T-helper 1 cell treated with Interleukin-12 subunit alpha and Interleukin-12 subunit beta and Interleukin-4 antibody, amounts not matched to agents 30 μg/mL and 1 μg/mL, for 36 hours (primary cell): ENCODE measurements at regions not wholly inside any gene's neighbourhood (a gene's known extent, or its start where the extent isn't known, plus 50 kb on each side); places are given as distances from the start of the nearest gene placed in this dataset.

Source experiments
- H3K27ac Mint-ChIP-seq: one replicate; pipeline ENCODE4 v1.8.0; 2021; ENCODE audit warnings: mild to moderate bottlenecking, mixed read lengths
- H3K27me3 Mint-ChIP-seq: one replicate; pipeline ENCODE4 v1.8.0; 2021; ENCODE audit warnings: low read depth, mixed read lengths
- H3K36me3 Mint-ChIP-seq: one replicate; pipeline ENCODE4 v1.8.0; 2021; ENCODE audit warnings: low read depth, mixed read lengths
- H3K4me1 Mint-ChIP-seq: one replicate; pipeline ENCODE4 v1.8.0; 2021; ENCODE audit warnings: low read depth, mixed read lengths
- H3K4me3 Mint-ChIP-seq: one replicate; pipeline ENCODE4 v1.8.0; 2021; ENCODE audit warnings: mild to moderate bottlenecking, moderate library complexity, mixed read lengths
- H3K9me3 Mint-ChIP-seq: one replicate; pipeline ENCODE4 v1.8.0; 2021; ENCODE audit warnings: mixed read lengths

GRCh38 chr13:34108410-34108809 lies 290.5 kb downstream of the RFC3 start:
- H3K27ac Mint-ChIP-seq: no peak overlapping the region
- H3K27me3 Mint-ChIP-seq: no peaks in the 10 kb centered on the region
- H3K9me3 Mint-ChIP-seq: peaks cover 14% of the 10 kb centered on the region
- no peaks in the 10 kb centered on the region for H3K4me1 Mint-ChIP-seq
- H3K4me3 Mint-ChIP-seq: no peak overlapping the region
- no peaks in the 10 kb centered on the region for H3K36me3 Mint-ChIP-seq

GRCh38 chr13:34114581-34114980 lies 296.6 kb downstream of the RFC3 start:
- H3K4me1 Mint-ChIP-seq: no peaks in the 10 kb centered on the region
- no peaks in the 10 kb centered on the region for H3K36me3 Mint-ChIP-seq
- no peak overlapping the region for H3K4me3 Mint-ChIP-seq
- H3K27me3 Mint-ChIP-seq: no peaks in the 10 kb centered on the region
- H3K9me3 Mint-ChIP-seq: no peaks in the 10 kb centered on the region
- no peak overlapping the region for H3K27ac Mint-ChIP-seq

- Mint-ChIP-seq H3K9me3 (no peaks in the 10 kb centered on the region), H3K27ac (no peak overlapping the region), H3K36me3 (no peaks in the 10 kb centered on the region), H3K4me3 (no peak overlapping the region), H3K27me3 (no peaks in the 10 kb centered on the region), H3K4me1 (no peaks in the 10 kb centered on the region)
These were observed 298.7 kb downstream of the RFC3 start for GRCh38 chr13:34116651-34117050.

- Mint-ChIP-seq H3K4me3 (no peak overlapping the region), H3K9me3 (no peaks in the 10 kb centered on the region), H3K4me1 (no peaks in the 10 kb centered on the region), H3K27ac (no peak overlapping the region), H3K27me3 (no peaks in the 10 kb centered on the region), H3K36me3 (no peaks in the 10 kb centered on the region)
These were observed 306.8 kb downstream of the RFC3 start for GRCh38 chr13:34124666-34125306.

- no peak overlapping the region for H3K27ac Mint-ChIP-seq
- no peaks in the 10 kb centered on the region for H3K4me1 Mint-ChIP-seq
- no peak overlapping the region for H3K4me3 Mint-ChIP-seq
- H3K9me3 Mint-ChIP-seq: no peaks in the 10 kb centered on the region
- H3K27me3 Mint-ChIP-seq: no peaks in the 10 kb centered on the region
- H3K36me3 Mint-ChIP-seq: no peaks in the 10 kb centered on the region
These were observed 309.6 kb downstream of the RFC3 start for GRCh38 chr13:34127523-34127922.

- Mint-ChIP-seq H3K4me3 (no peak overlapping the region), H3K36me3 (no peaks in the 10 kb centered on the region)
These were observed 310.7 kb downstream of the RFC3 start for GRCh38 chr13:34128661-34129060.

GRCh38 chr13:34129436-34129835 lies 311.5 kb downstream of the RFC3 start:
- H3K27ac Mint-ChIP-seq: no peak overlapping the region
- no peaks in the 10 kb centered on the region for H3K9me3 Mint-ChIP-seq
- no peaks in the 10 kb centered on the region for H3K4me1 Mint-ChIP-seq
- H3K36me3 Mint-ChIP-seq: no peaks in the 10 kb centered on the region
- H3K27me3 Mint-ChIP-seq: no peaks in the 10 kb centered on the region
- no peak overlapping the region for H3K4me3 Mint-ChIP-seq

More at GRCh38 chr13:34128661-34129060, 310.7 kb downstream of the RFC3 start:
- Mint-ChIP-seq H3K4me1 (no peaks in the 10 kb centered on the region), H3K27me3 (no peaks in the 10 kb centered on the region), H3K27ac (no peak overlapping the region), H3K9me3 (no peaks in the 10 kb centered on the region)

GRCh38 chr13:34137200-34137599 lies 319.3 kb downstream of the RFC3 start:
- H3K4me1 Mint-ChIP-seq: no peaks in the 10 kb centered on the region
- no peaks in the 10 kb centered on the region for H3K36me3 Mint-ChIP-seq
- no peak overlapping the region for H3K27ac Mint-ChIP-seq
- H3K27me3 Mint-ChIP-seq: peaks cover 6% of the 10 kb centered on the region
- no peak overlapping the region for H3K4me3 Mint-ChIP-seq
- peaks cover 9% of the 10 kb centered on the region for H3K9me3 Mint-ChIP-seq

GRCh38 chr13:34139660-34140227 lies 321.8 kb downstream of the RFC3 start:
- Mint-ChIP-seq H3K36me3 (no peaks in the 10 kb centered on the region), H3K4me1 (no peaks in the 10 kb centered on the region), H3K27ac (no peak overlapping the region), H3K9me3 (peaks cover 9% of the 10 kb centered on the region), H3K4me3 (no peak overlapping the region), H3K27me3 (peaks cover 6% of the 10 kb centered on the region)

- H3K36me3 Mint-ChIP-seq: no peaks in the 10 kb centered on the region
- H3K4me1 Mint-ChIP-seq: no peaks in the 10 kb centered on the region
- peaks cover 12% of the 10 kb centered on the region for H3K27me3 Mint-ChIP-seq
- no peak overlapping the region for H3K4me3 Mint-ChIP-seq
- H3K27ac Mint-ChIP-seq: no peak overlapping the region
- peaks cover 5% of the 10 kb centered on the region for H3K9me3 Mint-ChIP-seq
These were observed 325.7 kb downstream of the RFC3 start for GRCh38 chr13:34143637-34144036.

- Mint-ChIP-seq H3K4me1 (no peaks in the 10 kb centered on the region), H3K27me3 (peaks cover 14% of the 10 kb centered on the region), H3K9me3 (peaks cover 3% of the 10 kb centered on the region), H3K36me3 (no peaks in the 10 kb centered on the region), H3K4me3 (no peak overlapping the region), H3K27ac (no peak overlapping the region)
These were observed 326.2 kb downstream of the RFC3 start for GRCh38 chr13:34144142-34144541.

GRCh38 chr13:34145061-34145460 lies 327.1 kb downstream of the RFC3 start:
- Mint-ChIP-seq H3K9me3 (peaks cover 3% of the 10 kb centered on the region), H3K36me3 (no peaks in the 10 kb centered on the region), H3K27me3 (peaks cover 11% of the 10 kb centered on the region), H3K27ac (no peak overlapping the region), H3K4me3 (no peak overlapping the region), H3K4me1 (no peaks in the 10 kb centered on the region)

GRCh38 chr13:34148359-34148758 lies 330.4 kb downstream of the RFC3 start:
- H3K27ac Mint-ChIP-seq: no peak overlapping the region
- H3K9me3 Mint-ChIP-seq: no peaks in the 10 kb centered on the region
- peaks cover 13% of the 10 kb centered on the region for H3K27me3 Mint-ChIP-seq
- no peaks in the 10 kb centered on the region for H3K36me3 Mint-ChIP-seq
- peaks cover 11% of the 10 kb centered on the region for H3K4me1 Mint-ChIP-seq
- H3K4me3 Mint-ChIP-seq: no peak overlapping the region

GRCh38 chr13:34151885-34152284 lies 333.9 kb downstream of the RFC3 start:
- Mint-ChIP-seq H3K36me3 (no peaks in the 10 kb centered on the region), H3K9me3 (no peaks in the 10 kb centered on the region), H3K27ac (no peak overlapping the region), H3K4me3 (no peak overlapping the region), H3K27me3 (peaks cover 13% of the 10 kb centered on the region), H3K4me1 (peaks cover 19% of the 10 kb centered on the region)

- Mint-ChIP-seq H3K4me1 (peaks cover 25% of the 10 kb centered on the region), H3K36me3 (no peaks in the 10 kb centered on the region), H3K27me3 (peaks cover 13% of the 10 kb centered on the region), H3K9me3 (no peaks in the 10 kb centered on the region), H3K27ac (no peak overlapping the region), H3K4me3 (no peak overlapping the region)
These were observed 334.5 kb downstream of the RFC3 start for GRCh38 chr13:34152409-34152808.
